H1 (cell line): ENCODE measurements at regions not wholly inside any gene's neighbourhood (a gene's known extent, or its start where the extent isn't known, plus 50 kb on each side); places are given as distances from the start of the nearest gene placed in this dataset.

Experiments
- CTCF ChIA-PET: fragments of 300-600 bp; sonication (Branson Sonifier 250); formaldehyde crosslinking; loops from one replicate; lab custom pipeline; 2021; ENCODE audit not compliant: partially characterized antibody; lab: Charles Lee
- POLR2A ChIA-PET: fragments of 300-600 bp; sonication (Branson Sonifier 250); formaldehyde crosslinking; loops from one replicate; lab custom pipeline; 2021; ENCODE audit warnings: inconsistent platforms; ENCODE audit not compliant: partially characterized antibody; lab: Charles Lee
- DNase-seq, 2 experiments: peaks; one replicate each; pipeline versions ENCODE4 v3.0.0 to v3.0.0-alpha.2; 2010 to 2022; ENCODE audit warnings: low spot score in 2 of 2, low read depth in 1 of 2, mixed read lengths in 1 of 2
- FAIRE-seq: peaks from 2 replicates; lab custom pipeline; 2011; peaks lifted over from hg19 to GRCh38; lab: Jason Lieb, UNC
- H2AFZ ChIP-seq: 2 replicates; pipeline ENCODE4 v1.8.1; 2012; ENCODE audit warnings: low read length, inconsistent platforms
- H2AK5ac ChIP-seq: 2 replicates; pipeline ENCODE4 v1.6.1; 2013; ENCODE audit warnings: low read depth, low read length
- H2BK120ac ChIP-seq: replicated peaks from 2 replicates; pipeline ENCODE3; 2013; ENCODE audit warnings: low read depth, low read length, inconsistent platforms
- H2BK12ac ChIP-seq: 2 replicates; pipeline ENCODE4 v1.6.1; 2013; ENCODE audit warnings: low read depth, low read length
- H2BK15ac ChIP-seq: 2 replicates; pipeline ENCODE4 v1.6.1; 2013; ENCODE audit warnings: low read length
- H2BK20ac ChIP-seq: 2 replicates; pipeline ENCODE4 v1.6.1; 2013; ENCODE audit warnings: low read length
- H2BK5ac ChIP-seq: 2 replicates; pipeline ENCODE4 v1.6.1; 2013; ENCODE audit warnings: low read depth, low read length
- H3K14ac ChIP-seq: 2 replicates; pipeline ENCODE4 v1.6.1; 2013; ENCODE audit warnings: inconsistent platforms; ENCODE audit not compliant: insufficient read length
- H3K18ac ChIP-seq: 2 replicates; pipeline ENCODE4 v1.6.1; 2013; ENCODE audit warnings: low read length; ENCODE audit errors: extremely low read depth
- H3K23ac ChIP-seq: 2 replicates; pipeline ENCODE4 v1.6.1; 2013; ENCODE audit warnings: inconsistent platforms; ENCODE audit not compliant: insufficient read length
- H3K23me2 ChIP-seq: 2 replicates; pipeline ENCODE4 v1.6.1; 2013; ENCODE audit warnings: low read depth, low read length
- H3K27ac ChIP-seq: 2 replicates; pipeline ENCODE4 v1.6.1; 2011; ENCODE audit warnings: low read depth, low read length, inconsistent platforms
- H3K27me3 ChIP-seq, 4 experiments: replicated peaks in 1 of 4; 1 replicate in 1 of 4; 2 replicates in 3 of 4; pipeline versions ENCODE4 v1.6.1 to v1.8.1; 2011 to 2013; ENCODE audit warnings: low read length in 3 of 4, mild to moderate bottlenecking in 3 of 4, inconsistent platforms in 2 of 4, mixed read lengths in 2 of 4, moderate library complexity in 1 of 4; ENCODE audit not compliant: control insufficient read depth in 3 of 4, insufficient read depth in 3 of 4; ENCODE audit errors: extremely low read depth in 1 of 4
- H3K36me3 ChIP-seq, 4 experiments: 2 replicates each; pipeline versions ENCODE4 v1.6.1 to v1.8.1; 2011 to 2013; ENCODE audit warnings: mild to moderate bottlenecking in 4 of 4, low read length in 3 of 4, moderate library complexity in 2 of 4, control low read depth in 1 of 4, inconsistent platforms in 1 of 4; ENCODE audit not compliant: insufficient read depth in 4 of 4, control insufficient read depth in 2 of 4
- H3K4ac ChIP-seq: replicated peaks from 2 replicates; pipeline ENCODE3; 2013; ENCODE audit warnings: low read length, low read depth, mixed read lengths, inconsistent platforms; ENCODE audit not compliant: insufficient read length
- H3K4me1 ChIP-seq, 4 experiments: replicated peaks in 1 of 4; 1 replicate in 1 of 4; 2 replicates in 3 of 4; pipeline versions ENCODE4 v1.6.1 to v1.8.1; 2011 to 2013; ENCODE audit warnings: low read length in 3 of 4, inconsistent platforms in 2 of 4, mixed read lengths in 1 of 4; ENCODE audit not compliant: insufficient read depth in 4 of 4, control insufficient read depth in 3 of 4
- H3K4me2 ChIP-seq, 2 experiments: 2 replicates each; pipeline versions ENCODE4 v1.6.1 to v1.8.1; 2011 to 2013; ENCODE audit warnings: low read depth in 2 of 2, low read length in 2 of 2, control low read depth in 1 of 2, inconsistent platforms in 1 of 2, mild to moderate bottlenecking in 1 of 2; ENCODE audit not compliant: insufficient read depth in 1 of 2
- H3K4me3 ChIP-seq, 4 experiments: fragments of 200-600, 300-600 bp in 1 of 4; sonication (generic), shearing (Covaris generic), sonication (Bioruptor Twin) in 1 of 4; 2 replicates each; pipeline versions ENCODE4 v1.5.1 to v1.8.1; 2011 to 2016; ENCODE audit warnings: low read length in 4 of 4, low read depth in 3 of 4, control low read depth in 2 of 4, inconsistent platforms in 2 of 4, mild to moderate bottlenecking in 2 of 4, mixed read lengths in 1 of 4, moderate library complexity in 1 of 4; ENCODE audit not compliant: insufficient read depth in 2 of 4; ENCODE audit errors: extremely low read depth in 1 of 4
- H3K56ac ChIP-seq: replicated peaks from 2 replicates; pipeline ENCODE3; 2013; ENCODE audit warnings: low read depth, mild to moderate bottlenecking, mixed read lengths, low read length, inconsistent platforms; ENCODE audit not compliant: insufficient read length
- H3K79me1 ChIP-seq: 2 replicates; pipeline ENCODE4 v1.6.1; 2013; ENCODE audit warnings: low read depth, low read length, control low read depth
- H3K79me2 ChIP-seq, 2 experiments: 2 replicates each; pipeline versions ENCODE4 v1.6.1 to v1.8.1; 2012 to 2013; ENCODE audit warnings: low read length in 2 of 2, mild to moderate bottlenecking in 2 of 2, inconsistent platforms in 1 of 2; ENCODE audit not compliant: insufficient read depth in 2 of 2, control insufficient read depth in 1 of 2
- H3K9ac ChIP-seq, 4 experiments: replicated peaks in 1 of 4; 1 replicate in 1 of 4; 2 replicates in 3 of 4; pipeline versions ENCODE4 v1.6.1 to v1.8.1; 2011 to 2013; ENCODE audit warnings: low read depth in 3 of 4, low read length in 3 of 4, control low read depth in 2 of 4, mild to moderate bottlenecking in 2 of 4, moderate library complexity in 2 of 4, inconsistent platforms in 1 of 4; ENCODE audit errors: extremely low read depth in 1 of 4
- H3K9me3 ChIP-seq, 2 experiments: 2 replicates each; pipeline versions ENCODE4 v1.6.1 to v1.8.1; 2012 to 2013; ENCODE audit warnings: mild to moderate bottlenecking in 2 of 2, moderate library complexity in 2 of 2, control low read depth in 1 of 2, inconsistent platforms in 1 of 2, low read depth in 1 of 2, low read length in 1 of 2, mixed read lengths in 1 of 2; ENCODE audit not compliant: insufficient read depth in 2 of 2
- H4K20me1 ChIP-seq, 2 experiments: replicated peaks in 1 of 2; 2 replicates each; pipeline versions ENCODE3 to v1.8.1; 2011 to 2013; ENCODE audit warnings: inconsistent platforms in 2 of 2, low read length in 2 of 2, mild to moderate bottlenecking in 1 of 2; ENCODE audit not compliant: insufficient read depth in 2 of 2, control insufficient read depth in 1 of 2
- H4K5ac ChIP-seq: 2 replicates; pipeline ENCODE4 v1.6.1; 2013; ENCODE audit warnings: low read length, low read depth, mixed read lengths, inconsistent platforms; ENCODE audit not compliant: insufficient read length
- H4K8ac ChIP-seq: 2 replicates; pipeline ENCODE4 v1.8.0; 2013; ENCODE audit warnings: mild to moderate bottlenecking, moderate library complexity, low read length, inconsistent platforms; ENCODE audit not compliant: insufficient read depth; ENCODE audit errors: extremely low read depth
- H4K91ac ChIP-seq: replicated peaks from 2 replicates; pipeline ENCODE3; 2013; ENCODE audit warnings: low read length, mixed read lengths, inconsistent platforms; ENCODE audit not compliant: insufficient read length
- BCL11A ChIP-seq, 2 experiments: IDR thresholded peaks; one replicate each; pipeline ENCODE4 v1.6.1; 2011; ENCODE audit warnings: low read depth in 2 of 2, low read length in 2 of 2, mild to moderate bottlenecking in 2 of 2
- CHD2 ChIP-seq: IDR thresholded peaks from 2 replicates; pipeline ENCODE4 v1.6.1; 2012; ENCODE audit warnings: low read length, improper control_type of control experiment
- CREB1 ChIP-seq: IDR thresholded peaks from 2 replicates; pipeline ENCODE4 v1.6.1; 2012; ENCODE audit warnings: inconsistent platforms
- EP300 ChIP-seq, 2 experiments: IDR thresholded peaks; 1 replicate in 1 of 2; 2 replicates in 1 of 2; pipeline ENCODE4 v1.6.1; 2011 to 2012; ENCODE audit warnings: low read depth in 2 of 2, low read length in 2 of 2, mild to moderate bottlenecking in 2 of 2, borderline replicate concordance in 1 of 2, inconsistent platforms in 1 of 2, moderate library complexity in 1 of 2
- EZH2 ChIP-seq: fragments of 200-600 bp; sonication (generic); IDR thresholded peaks from 2 replicates; pipeline ENCODE4 v1.7.1; 2012; ENCODE audit warnings: low read depth, mild to moderate bottlenecking, moderate library complexity, low read length, inconsistent platforms; ENCODE audit not compliant: severe bottlenecking
- GTF2F1 ChIP-seq: IDR thresholded peaks from 2 replicates; pipeline ENCODE4 v1.6.1; 2012; ENCODE audit warnings: low read depth, low read length, improper control_type of control experiment, borderline replicate concordance
- HDAC6 ChIP-seq: IDR thresholded peaks from one replicate; pipeline ENCODE4 v1.7.1; 2012; ENCODE audit warnings: low read depth, mild to moderate bottlenecking, inconsistent platforms, low read length, moderate library complexity
- KDM1A ChIP-seq: fragments of 200-600, 300-600 bp; sonication (generic); IDR thresholded peaks from 2 replicates; pipeline ENCODE4 v1.7.1; 2016; ENCODE audit warnings: mild to moderate bottlenecking, low read length, borderline replicate concordance
- NANOG ChIP-seq: IDR thresholded peaks from 2 replicates; pipeline ENCODE4 v1.6.1; 2011; ENCODE audit warnings: low read length, low read depth, mild to moderate bottlenecking, inconsistent platforms; ENCODE audit not compliant: insufficient read depth, poor library complexity, severe bottlenecking
- NRF1 ChIP-seq: IDR thresholded peaks from 2 replicates; pipeline ENCODE4 v1.6.1; 2011; ENCODE audit warnings: mild to moderate bottlenecking, low read depth, low read length, improper control_type of control experiment
- PHF8 ChIP-seq: fragments of 200-600 bp; sonication (generic); conservative IDR thresholded peaks from 2 replicates; pipeline ENCODE4 v1.7.1; 2012; ENCODE audit warnings: low read depth, mild to moderate bottlenecking, inconsistent platforms, low read length, moderate library complexity
- TBP ChIP-seq: IDR thresholded peaks from 2 replicates; pipeline ENCODE4 v1.6.1; 2011; ENCODE audit warnings: low read depth, low read length, improper control_type of control experiment
- TEAD4 ChIP-seq: IDR thresholded peaks from 2 replicates; pipeline ENCODE4 v1.6.1; 2012; ENCODE audit warnings: low read depth, low read length, inconsistent platforms, mixed read lengths
- ZNF274 ChIP-seq: IDR thresholded peaks from 2 replicates; pipeline ENCODE4 v1.7.0; 2012; ENCODE audit warnings: low read length, borderline replicate concordance; ENCODE audit errors: extremely low read depth
- WGBS, 2 experiments: shearing (Covaris generic) in 1 of 2; methylation state at CpG; one replicate each; pipeline versions ENCODE4 v1.1.6 to v1.1.7; 2013 to 2015; ENCODE audit warnings: low lambda C conversion rate in 2 of 2, mixed read lengths in 2 of 2, inconsistent platforms in 1 of 2, low coverage in 1 of 2, missing lambda C conversion rate in 1 of 2; ENCODE audit not compliant: insufficient replicate concordance in 2 of 2, insufficient coverage in 1 of 2, insufficient read length in 1 of 2; ENCODE audit errors: extremely low coverage in 1 of 2, missing lambda C conversion rate in 1 of 2; 5-methylcytosine and 5-hydroxymethylcytosine counted together

- no peak for TF ChIP-seq PHF8
- TF ChIP-seq GTF2F1 = no peak
- TF ChIP-seq NANOG = no peak
- TF ChIP-seq CHD2 = no peak
- TF ChIP-seq EZH2 = no peak
- TF ChIP-seq EP300 (IDR thresholded peaks at IDR 0.05; ENCODE audit: borderline replicate concordance in 1 of 2, low read depth in 2 of 2, low read length in 2 of 2) = no peak
- no peak for TF ChIP-seq ZNF274
- TF ChIP-seq CREB1 = no peak
- TF ChIP-seq TBP = no peak
- no peak for TF ChIP-seq KDM1A
- no peak for TF ChIP-seq TEAD4
- no peak for TF ChIP-seq HDAC6
- TF ChIP-seq BCL11A (IDR thresholded peaks at IDR 0.05; ENCODE audit: low read depth in 2 of 2, low read length in 2 of 2) = no peak
- TF ChIP-seq NRF1 = no peak
- no peak overlapping the region for H2BK12ac ChIP-seq
- FAIRE-seq = no peak
- H3K23ac ChIP-seq = no peak overlapping the region
- no peak overlapping the region for H3K56ac ChIP-seq
- H3K79me2 ChIP-seq = no peaks in the 10 kb centered on the region
- no peak overlapping the region for H4K8ac ChIP-seq
- no peak overlapping the region for H2BK5ac ChIP-seq
- no peaks in the 10 kb centered on the region for H4K20me1 ChIP-seq
- no peaks in the 10 kb centered on the region for H3K36me3 ChIP-seq
- H3K4me3 ChIP-seq = no peak overlapping the region
- H2AK5ac ChIP-seq = no peak overlapping the region
- H3K79me1 ChIP-seq = no peaks in the 10 kb centered on the region
- no peak overlapping the region for H4K91ac ChIP-seq
- H2BK120ac ChIP-seq = no peak overlapping the region
- H2AFZ ChIP-seq = no peak overlapping the region
- H3K18ac ChIP-seq = no peak overlapping the region
- peaks cover 66 to 84% of the 10 kb centered on the region in 2 experiments for H3K9me3 ChIP-seq
- no peak overlapping the region for H2BK15ac ChIP-seq
- WGBS, 2 experiments = 79% methylated on average over 2 of the region's 2 CpGs; no CpG with 5 or more reads in 1 of the 2 experiments
- no peak for DNase-seq
- H2BK20ac ChIP-seq = no peak overlapping the region
- no peaks in the 10 kb centered on the region for H3K27me3 ChIP-seq
- no peaks in the 10 kb centered on the region for H3K4me1 ChIP-seq
- POLR2A ChIA-PET = no interaction called here
- H3K9ac ChIP-seq = no peak overlapping the region
- H3K23me2 ChIP-seq = no peaks in the 10 kb centered on the region
- no peak overlapping the region for H3K4ac ChIP-seq
- H4K5ac ChIP-seq = no peak overlapping the region
- no peak overlapping the region for H3K4me2 ChIP-seq
- H3K27ac ChIP-seq = no peak overlapping the region
- H3K14ac ChIP-seq = no peak overlapping the region
- CTCF ChIA-PET = no interaction called here
Observed at GRCh38 chr9:1414711-1415131, 364.6 kb downstream of the DMRT2 start.
